T-helper 17 cell (primary cell): ENCODE measurements at regions not wholly inside any gene's neighbourhood (a gene's known extent, or its start where the extent isn't known, plus 50 kb on each side); places are given as distances from the start of the nearest gene placed in this dataset.

Experiments
- ATAC-seq: fragments of 150-1000 bp; cut with Tn5 transposase; 2 replicates; pipeline ENCODE4 v1.10.0; 2021; ENCODE audit warnings: mild to moderate bottlenecking, moderate library complexity
- DNase-seq, 3 donors: peaks; one replicate each; pipeline versions ENCODE4 v3.0.0 to v3.0.0-alpha.2; 2020 to 2021
- H3K9me3 ChIP-seq: one replicate; pipeline ENCODE4 v1.7.0; 2013; ENCODE audit warnings: low read length, mild to moderate bottlenecking; ENCODE audit not compliant: control insufficient read depth, poor library complexity, severe bottlenecking
- H3K27ac Mint-ChIP-seq: one replicate; pipeline ENCODE4 v1.8.0; 2022; ENCODE audit warnings: mild to moderate bottlenecking, moderate library complexity, mixed read lengths
- H3K27me3 Mint-ChIP-seq: one replicate; pipeline ENCODE4 v1.8.0; 2022; ENCODE audit warnings: mixed read lengths
- H3K36me3 Mint-ChIP-seq: one replicate; pipeline ENCODE4 v1.8.0; 2022; ENCODE audit warnings: low read depth, mixed read lengths
- H3K4me1 Mint-ChIP-seq: one replicate; pipeline ENCODE4 v1.8.0; 2022; ENCODE audit warnings: mild to moderate bottlenecking, mixed read lengths
- H3K4me3 Mint-ChIP-seq: one replicate; pipeline ENCODE4 v1.8.0; 2022; ENCODE audit warnings: mild to moderate bottlenecking, moderate library complexity, mixed read lengths

GRCh38 chr4:13088726-13089658 is 395.1 kb downstream of the RAB28 start:
- Mint-ChIP-seq H3K27me3 (no peaks in the 10 kb centered on the region), H3K4me1 (no peaks in the 10 kb centered on the region), H3K27ac (no peak overlapping the region), H3K36me3 (peaks cover 2% of the 10 kb centered on the region), H3K4me3 (no peak overlapping the region)
- ATAC-seq = no peak
- DNase-seq = no peak
- no peaks in the 10 kb centered on the region for H3K9me3 ChIP-seq

GRCh38 chr4:13087041-13087440 is 397.1 kb downstream of the RAB28 start:
- Mint-ChIP-seq H3K27ac (no peak overlapping the region), H3K27me3 (no peaks in the 10 kb centered on the region), H3K4me3 (no peak overlapping the region), H3K36me3 (peaks cover 2% of the 10 kb centered on the region), H3K4me1 (no peaks in the 10 kb centered on the region)
- DNase-seq (no peak), ATAC-seq (no peak)
- H3K9me3 ChIP-seq = no peaks in the 10 kb centered on the region

DNA sequence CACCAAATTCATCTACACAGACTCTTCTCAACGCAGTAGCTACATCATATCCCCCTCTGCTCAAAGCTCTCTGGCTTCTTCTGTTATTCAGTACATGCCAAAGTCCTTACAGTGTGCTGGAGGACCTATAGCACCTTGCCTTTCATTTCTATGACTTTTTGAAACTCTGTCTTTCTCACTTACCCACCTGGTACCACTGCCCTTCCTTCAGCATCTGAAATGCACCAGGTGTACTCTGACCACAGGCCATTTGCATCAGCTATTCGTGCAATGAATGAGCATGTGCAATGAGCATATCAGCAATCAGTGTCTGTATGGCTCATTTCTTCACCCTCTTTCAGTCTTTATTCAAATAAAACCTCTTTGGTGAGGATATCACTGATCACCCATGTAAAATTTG is 399.9 kb downstream of the RAB28 start:
- Mint-ChIP-seq H3K36me3 (peaks cover 2% of the 10 kb centered on the region), H3K27ac (no peak overlapping the region), H3K4me3 (no peak overlapping the region), H3K27me3 (no peaks in the 10 kb centered on the region), H3K4me1 (no peaks in the 10 kb centered on the region)
- H3K9me3 ChIP-seq = no peaks in the 10 kb centered on the region
- ATAC-seq (no peak), DNase-seq (no peak)

- H3K27me3 Mint-ChIP-seq = no peaks in the 10 kb centered on the region
- H3K4me3 Mint-ChIP-seq = no peak overlapping the region
- H3K4me1 Mint-ChIP-seq = no peaks in the 10 kb centered on the region
- no peak for DNase-seq
- H3K27ac Mint-ChIP-seq = no peak overlapping the region
- H3K9me3 ChIP-seq = no peaks in the 10 kb centered on the region
- peaks cover 2% of the 10 kb centered on the region for H3K36me3 Mint-ChIP-seq
- no peak for ATAC-seq
These were observed 402.3 kb downstream of the RAB28 start for GRCh38 chr4:13081830-13082229.

DNA sequence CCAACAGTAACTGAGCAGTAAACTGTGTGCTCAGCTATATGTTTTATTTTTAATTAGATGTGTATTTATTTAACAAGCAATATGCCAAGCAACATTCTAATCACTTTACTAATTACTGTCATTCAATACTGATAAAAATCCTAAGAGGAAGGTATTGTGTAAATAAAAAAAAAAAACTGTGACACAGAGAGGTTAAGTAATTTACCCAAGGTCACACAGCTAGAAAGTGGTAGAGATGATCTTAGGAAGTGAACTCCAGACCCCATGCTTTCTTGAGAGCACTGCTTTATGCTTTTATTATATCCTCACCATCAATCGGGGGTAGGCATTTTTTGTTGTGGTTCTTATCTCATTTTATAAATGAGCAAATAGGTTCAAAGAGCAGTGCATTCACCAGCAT is 417.1 kb downstream of the RAB28 start:
- Mint-ChIP-seq H3K4me1 (no peaks in the 10 kb centered on the region), H3K27ac (no peak overlapping the region), H3K36me3 (no peaks in the 10 kb centered on the region), H3K4me3 (no peak overlapping the region), H3K27me3 (no peaks in the 10 kb centered on the region)
- ATAC-seq (no peak), DNase-seq (no peak)
- H3K9me3 ChIP-seq = peaks cover 4% of the 10 kb centered on the region

DNA sequence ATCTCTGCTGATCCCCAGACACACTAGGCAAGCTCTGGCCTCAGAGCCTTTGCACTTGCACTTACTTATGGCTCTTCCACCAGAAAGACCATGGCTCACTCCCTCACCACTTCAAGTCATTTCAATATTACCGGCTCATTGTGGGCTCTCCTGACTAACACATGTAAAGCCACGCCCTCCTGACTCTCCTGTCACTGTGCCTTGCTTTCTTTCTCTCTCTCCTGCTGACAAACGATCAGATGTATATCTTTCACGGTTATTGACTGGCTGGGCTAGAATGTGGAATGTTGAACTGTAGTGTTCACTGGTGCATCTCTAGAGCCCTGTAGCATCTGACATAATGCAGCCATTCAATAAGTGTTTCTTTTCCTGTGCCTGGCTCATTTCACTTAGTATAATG is 425.1 kb downstream of the RAB28 start:
- no peak overlapping the region for H3K4me3 Mint-ChIP-seq
- no peaks in the 10 kb centered on the region for H3K27me3 Mint-ChIP-seq
- no peak for ATAC-seq
- no peak overlapping the region for H3K27ac Mint-ChIP-seq
- H3K4me1 Mint-ChIP-seq = no peaks in the 10 kb centered on the region
- no peaks in the 10 kb centered on the region for H3K9me3 ChIP-seq
- H3K36me3 Mint-ChIP-seq = no peaks in the 10 kb centered on the region
- no peak for DNase-seq

- no peaks in the 10 kb centered on the region for H3K4me1 Mint-ChIP-seq
These were observed 427.4 kb downstream of the RAB28 start for GRCh38 chr4:13056630-13057189.

DNA sequence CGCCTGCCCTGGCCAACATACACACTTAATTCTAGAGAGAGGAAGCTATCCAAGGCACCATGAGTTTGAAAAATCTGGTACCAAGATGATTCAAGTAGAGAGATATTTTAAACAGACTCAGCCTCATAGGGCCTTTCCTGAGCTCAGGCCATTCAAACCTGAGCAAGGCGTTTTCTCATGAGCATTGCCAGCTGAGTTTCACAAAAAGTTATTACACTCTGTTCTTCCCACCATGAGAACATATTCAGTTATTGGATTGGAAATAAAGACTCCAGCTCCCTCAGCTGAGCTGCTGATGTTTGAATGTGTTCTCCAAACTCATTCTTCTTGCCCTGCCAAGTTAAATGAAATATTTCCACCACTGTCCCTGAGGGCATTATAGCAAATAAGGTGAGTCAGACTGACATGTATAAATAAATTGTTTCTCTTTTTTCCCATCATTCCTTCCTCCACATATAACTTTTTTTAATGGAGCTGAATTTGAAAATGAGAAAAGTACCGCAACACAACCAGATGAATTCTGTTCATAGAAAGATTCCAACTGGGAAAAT is 429.6 kb downstream of the RAB28 start:
- Mint-ChIP-seq H3K27ac (no peak overlapping the region), H3K27me3 (no peaks in the 10 kb centered on the region), H3K36me3 (no peaks in the 10 kb centered on the region), H3K4me3 (no peak overlapping the region), H3K4me1 (no peaks in the 10 kb centered on the region)
- ATAC-seq (no peak), DNase-seq (no peak)
- no peaks in the 10 kb centered on the region for H3K9me3 ChIP-seq

More at GRCh38 chr4:13056630-13057189, 427.4 kb downstream of the RAB28 start:
- H3K4me3 Mint-ChIP-seq = no peak overlapping the region
- DNase-seq = no peak
- no peaks in the 10 kb centered on the region for H3K27me3 Mint-ChIP-seq
- H3K9me3 ChIP-seq = no peaks in the 10 kb centered on the region
- no peaks in the 10 kb centered on the region for H3K36me3 Mint-ChIP-seq
- H3K27ac Mint-ChIP-seq = no peak overlapping the region
- no peak for ATAC-seq

DNA sequence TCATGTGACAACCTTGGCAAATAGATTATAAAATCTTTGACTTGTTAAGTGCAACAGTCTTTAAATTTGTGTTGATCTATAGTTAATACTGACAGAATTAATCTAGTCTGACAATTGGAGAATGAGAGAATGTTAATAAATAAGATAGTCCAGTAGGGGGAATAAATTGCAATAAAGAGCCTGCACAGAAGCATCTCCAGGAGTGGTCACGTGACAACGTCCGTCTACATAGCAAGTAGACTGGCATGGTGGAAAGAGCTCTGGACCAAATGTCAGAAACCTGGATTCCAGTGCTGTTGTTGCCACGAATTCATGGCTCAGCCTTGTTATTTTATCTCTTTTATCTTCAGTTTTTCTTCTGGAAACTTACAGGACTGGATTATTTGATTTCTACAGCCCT is 436.5 kb downstream of the RAB28 start:
- H3K4me3 Mint-ChIP-seq = no peak overlapping the region
- ATAC-seq = no peak
- no peak overlapping the region for H3K27ac Mint-ChIP-seq
- no peaks in the 10 kb centered on the region for H3K36me3 Mint-ChIP-seq
- H3K4me1 Mint-ChIP-seq = no peaks in the 10 kb centered on the region
- no peaks in the 10 kb centered on the region for H3K9me3 ChIP-seq
- no peak for DNase-seq
- no peaks in the 10 kb centered on the region for H3K27me3 Mint-ChIP-seq

DNA sequence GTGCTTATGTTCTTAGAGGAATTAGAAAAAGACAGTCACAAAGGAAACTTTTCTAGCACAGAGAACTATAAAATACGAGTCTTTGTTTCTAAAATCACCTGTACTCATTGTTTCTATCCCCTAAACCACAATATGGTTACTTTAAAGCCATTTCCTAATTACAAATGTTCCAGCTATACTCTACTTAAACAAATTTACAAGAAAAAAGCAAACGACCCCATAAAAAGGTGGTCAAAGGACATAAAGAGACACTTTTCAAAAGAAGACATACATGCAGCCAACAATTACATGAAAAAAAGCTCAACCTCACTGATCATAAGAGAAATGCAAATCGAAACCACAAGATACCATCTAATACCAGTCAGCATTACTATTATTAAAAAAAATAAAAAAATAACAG is 447.3 kb downstream of the RAB28 start:
- no peak for DNase-seq
- no peaks in the 10 kb centered on the region for H3K9me3 ChIP-seq
- Mint-ChIP-seq H3K4me3 (no peak overlapping the region), H3K27me3 (no peaks in the 10 kb centered on the region), H3K27ac (no peak overlapping the region), H3K4me1 (no peaks in the 10 kb centered on the region), H3K36me3 (no peaks in the 10 kb centered on the region)
- no peak for ATAC-seq

- no peak for DNase-seq
- H3K4me1 Mint-ChIP-seq = no peaks in the 10 kb centered on the region
- H3K4me3 Mint-ChIP-seq = no peak overlapping the region
- no peaks in the 10 kb centered on the region for H3K36me3 Mint-ChIP-seq
- ATAC-seq = no peak
- H3K9me3 ChIP-seq = no peaks in the 10 kb centered on the region
- H3K27me3 Mint-ChIP-seq = no peaks in the 10 kb centered on the region
- H3K27ac Mint-ChIP-seq = no peak overlapping the region
These were observed 451.2 kb downstream of the RAB28 start for GRCh38 chr4:13032936-13033335.

DNA sequence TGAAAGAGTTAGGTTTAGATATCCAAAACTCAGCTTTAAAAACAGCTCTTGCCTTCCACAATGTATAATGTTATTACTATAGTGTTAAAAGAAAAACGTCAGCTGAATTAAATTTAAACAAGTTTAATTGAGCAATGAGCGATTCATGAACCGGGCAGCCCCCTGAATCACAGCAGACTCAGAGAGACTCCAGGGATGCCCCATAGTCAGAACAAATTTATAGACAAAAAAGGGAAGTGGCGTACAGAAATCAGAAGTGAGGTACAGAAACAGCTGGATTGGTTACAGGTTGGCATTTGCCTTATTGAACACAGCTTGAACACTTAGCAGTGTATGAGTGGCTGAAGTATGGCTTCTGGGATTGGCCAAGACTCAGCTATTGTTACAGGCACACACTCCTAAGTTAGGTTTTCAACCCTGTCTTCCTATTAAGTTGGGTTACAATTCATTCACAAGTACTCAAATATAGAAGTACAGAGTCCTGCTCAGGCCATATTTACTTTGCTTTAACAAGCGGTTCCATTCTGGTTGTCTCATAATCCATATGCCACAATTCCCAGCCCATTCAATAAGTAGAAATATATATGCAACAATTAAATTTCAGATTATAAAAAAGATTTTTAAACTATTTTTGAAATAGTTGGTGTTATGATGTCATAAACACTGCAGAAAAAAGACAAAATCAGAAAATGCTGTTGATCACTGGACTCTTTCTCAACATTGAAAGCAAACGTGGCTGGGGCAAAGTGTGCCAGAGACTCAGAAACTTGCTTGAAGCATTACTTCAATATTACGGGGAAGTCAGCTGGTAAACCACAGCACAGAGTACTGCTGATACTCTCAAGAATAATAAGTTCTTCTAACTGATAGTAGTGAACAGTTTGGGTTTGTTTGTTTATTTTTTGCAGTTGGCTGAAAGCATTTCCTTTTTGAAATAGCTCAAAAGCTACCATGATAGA is 459.7 kb downstream of the RAB28 start:
- ATAC-seq = no peak
- Mint-ChIP-seq H3K36me3 (no peaks in the 10 kb centered on the region), H3K4me1 (no peaks in the 10 kb centered on the region), H3K27me3 (no peaks in the 10 kb centered on the region), H3K4me3 (no peak overlapping the region), H3K27ac (no peak overlapping the region)
- H3K9me3 ChIP-seq = peaks cover 3% of the 10 kb centered on the region
- DNase-seq = no peak
